ENCODE measurements at regions not wholly inside any gene's neighbourhood (a gene's known extent, or its start where the extent isn't known, plus 50 kb on each side); places are given as distances from the start of the nearest gene placed in this dataset.

DNA sequence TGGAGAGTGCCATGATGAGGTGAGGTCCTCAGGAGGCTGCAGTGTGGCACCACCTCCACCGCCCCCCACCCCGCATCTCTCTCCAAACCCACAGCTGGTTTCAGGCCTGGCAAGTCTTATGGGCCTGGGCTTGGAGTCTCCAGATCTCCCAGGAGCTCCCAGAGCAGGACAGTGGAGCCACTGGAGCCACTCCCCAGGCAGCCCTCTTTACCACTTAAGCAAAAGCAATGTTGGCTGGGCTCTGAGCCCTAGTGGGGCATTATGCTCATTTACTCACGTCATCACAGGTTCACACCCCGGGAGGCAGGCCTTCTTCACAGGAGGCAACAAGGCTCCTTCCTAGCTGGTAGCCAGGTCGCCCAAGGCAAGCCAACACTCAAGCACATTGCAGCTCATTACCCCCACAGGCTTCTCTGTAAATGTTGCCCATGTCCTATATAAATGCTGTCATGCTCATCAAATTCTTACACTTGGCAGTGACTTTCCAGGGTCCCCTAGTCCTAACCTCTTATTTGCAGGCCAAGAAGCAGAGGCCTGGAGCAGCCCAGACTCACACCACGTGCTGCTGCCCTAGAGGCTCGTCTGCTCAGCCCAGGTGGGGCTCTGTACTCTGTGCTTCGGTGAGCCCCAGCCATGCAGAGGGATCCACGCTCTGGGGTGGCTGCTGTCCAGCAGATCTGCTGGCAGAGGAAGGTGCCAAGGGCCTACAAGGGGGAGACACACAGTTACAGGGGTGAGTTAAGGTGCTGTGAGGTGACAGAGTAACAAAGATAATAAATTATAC lies 459.3 kb downstream of the MATN1 start:
- H3K4me1 Mint-ChIP-seq (ENCODE audit: low read depth), result no peaks in the 10 kb centered on the region
- TF ChIP-seq CTCF (IDR thresholded peaks at IDR 0.05), result no peak
- peaks cover 37% of the 10 kb centered on the region for H3K9me3 Mint-ChIP-seq
- no peak for DNase-seq
- no peak overlapping the region for H3K4me3 Mint-ChIP-seq
- no peak overlapping the region for H3K27ac Mint-ChIP-seq
- H3K36me3 Mint-ChIP-seq (ENCODE audit: low read depth), result no peaks in the 10 kb centered on the region
- H3K27me3 Mint-ChIP-seq (ENCODE audit: insufficient read depth), result peaks cover 9% of the 10 kb centered on the region; the same call in 1 of the 2 replicates

DNA sequence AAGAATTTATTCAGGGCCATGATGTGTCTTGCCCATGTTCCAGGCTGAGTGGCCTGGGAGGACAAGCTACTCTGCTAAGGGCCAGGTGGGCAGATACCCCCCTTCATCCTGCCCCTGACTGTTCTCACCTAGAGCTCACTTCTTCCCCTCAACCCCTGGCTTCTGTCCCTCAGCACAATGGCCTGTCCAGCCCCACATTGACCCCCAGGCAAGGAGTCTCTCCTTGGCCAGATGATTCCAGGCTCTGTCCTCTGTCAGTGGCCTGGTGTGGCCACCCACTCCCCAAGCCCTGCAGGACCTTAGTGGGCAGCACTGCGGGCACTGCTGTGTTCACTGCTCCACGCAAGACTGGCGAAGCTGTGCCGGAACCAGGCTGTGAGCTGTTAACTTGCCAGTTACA lies 460.0 kb downstream of the MATN1 start:
- no peak overlapping the region for H3K27ac Mint-ChIP-seq

GRCh38 chr1:30262158-30262557 lies 461.2 kb downstream of the MATN1 start:
- no peaks in the 10 kb centered on the region for H3K4me1 Mint-ChIP-seq (ENCODE audit: low read depth)
- no peak for TF ChIP-seq CTCF (IDR thresholded peaks at IDR 0.05)
- no peak overlapping the region for H3K27ac Mint-ChIP-seq
- H3K36me3 Mint-ChIP-seq (ENCODE audit: low read depth), result no peaks in the 10 kb centered on the region; the same call in 1 of the 2 replicates
- H3K9me3 Mint-ChIP-seq, result peaks cover 40% of the 10 kb centered on the region
- H3K4me3 Mint-ChIP-seq, result no peak overlapping the region
- H3K27me3 Mint-ChIP-seq (ENCODE audit: insufficient read depth), result peaks cover 9% of the 10 kb centered on the region; the same call in 1 of the 2 replicates
- no peak for DNase-seq

More for the DNA sequence above, 460.0 kb downstream of the MATN1 start:
- no peaks in the 10 kb centered on the region; the same call in 1 of the 2 replicates for H3K36me3 Mint-ChIP-seq (ENCODE audit: low read depth)
- H3K27me3 Mint-ChIP-seq (ENCODE audit: insufficient read depth), result peaks cover 9% of the 10 kb centered on the region; the same call in 1 of the 2 replicates
- no peak overlapping the region for H3K4me3 Mint-ChIP-seq
- H3K4me1 Mint-ChIP-seq (ENCODE audit: low read depth), result no peaks in the 10 kb centered on the region
- no peak for DNase-seq
- peaks cover 42% of the 10 kb centered on the region for H3K9me3 Mint-ChIP-seq
- TF ChIP-seq CTCF (IDR thresholded peaks at IDR 0.05), result no peak

DNA sequence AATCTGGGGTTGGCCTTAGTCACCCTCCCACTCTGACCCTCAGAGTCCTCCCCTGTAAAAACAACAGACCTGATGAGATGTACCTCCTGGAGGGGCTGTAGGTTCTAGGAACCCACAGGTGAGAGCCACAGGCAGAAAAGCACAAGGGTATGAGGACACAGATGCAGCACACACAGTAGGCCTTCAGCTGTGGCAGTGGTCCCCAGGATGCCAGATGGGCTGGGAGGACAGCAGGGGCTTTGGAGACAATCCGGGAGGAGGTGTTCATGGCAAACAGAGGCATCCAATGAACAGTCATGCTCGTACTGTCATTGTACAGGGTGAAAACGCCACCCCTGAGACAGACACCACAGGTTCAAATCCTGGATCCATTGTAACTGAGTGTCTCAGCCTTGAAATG lies 463.1 kb downstream of the MATN1 start:
- no peaks in the 10 kb centered on the region for H3K4me1 Mint-ChIP-seq (ENCODE audit: low read depth)
- H3K4me3 Mint-ChIP-seq, result no peak overlapping the region
- peaks cover 4% of the 10 kb centered on the region; the same call in 1 of the 2 replicates for H3K27me3 Mint-ChIP-seq (ENCODE audit: insufficient read depth)
- H3K9me3 Mint-ChIP-seq, result peaks cover 31% of the 10 kb centered on the region
- TF ChIP-seq CTCF (IDR thresholded peaks at IDR 0.05), result no peak
- H3K36me3 Mint-ChIP-seq (ENCODE audit: low read depth), result no peaks in the 10 kb centered on the region; the same call in 1 of the 2 replicates
- no peak overlapping the region for H3K27ac Mint-ChIP-seq
- DNase-seq, result no peak

DNA sequence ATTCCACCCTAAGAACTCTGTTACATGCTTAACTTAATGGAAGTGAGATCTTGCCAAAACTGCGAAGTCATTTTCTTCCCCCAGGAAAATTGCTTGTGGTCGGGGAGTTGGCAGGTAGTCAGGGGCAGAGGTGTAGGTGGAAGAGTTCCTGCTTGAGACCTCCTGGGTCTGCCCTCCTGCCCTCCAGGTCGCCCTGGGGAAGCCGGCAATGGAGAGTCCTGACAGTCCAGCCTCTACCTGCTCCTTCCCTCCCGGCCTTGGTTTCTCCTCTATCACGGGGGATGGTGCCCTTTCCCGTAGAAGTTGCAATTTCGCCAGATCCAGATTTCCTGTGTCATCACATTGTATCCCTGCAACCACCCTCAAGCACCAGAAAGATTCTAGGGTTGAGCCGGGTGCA lies 463.8 kb downstream of the MATN1 start:
- H3K4me1 Mint-ChIP-seq (ENCODE audit: low read depth), result no peaks in the 10 kb centered on the region
- H3K36me3 Mint-ChIP-seq (ENCODE audit: low read depth), result no peaks in the 10 kb centered on the region; the same call in 1 of the 2 replicates
- H3K27ac Mint-ChIP-seq, result no peak overlapping the region
- TF ChIP-seq CTCF (IDR thresholded peaks at IDR 0.05), result no peak
- H3K27me3 Mint-ChIP-seq (ENCODE audit: insufficient read depth), result no peaks in the 10 kb centered on the region
- H3K4me3 Mint-ChIP-seq, result no peak overlapping the region
- no peak for DNase-seq
- H3K9me3 Mint-ChIP-seq, result peaks cover 32% of the 10 kb centered on the region

Measured in HFFc6 (cell line).